Colonic mucosa (tissue), 4 donors: ENCODE measurements at regions not wholly inside any gene's neighbourhood (a gene's known extent, or its start where the extent isn't known, plus 50 kb on each side); places are given as distances from the start of the nearest gene placed in this dataset.

Source experiments
- DNase-seq: peaks from one replicate; pipeline ENCODE4 v3.0.0-alpha.2; 2020
- H3K27ac ChIP-seq: fragments of 200-600 bp; one replicate; pipeline ENCODE4 v1.8.0; 2021
- H3K27me3 ChIP-seq: fragments of 200-600 bp; one replicate; pipeline ENCODE4 v1.8.0; 2021
- H3K36me3 ChIP-seq: fragments of 200-600 bp; one replicate; pipeline ENCODE4 v1.8.0; 2021
- H3K4me1 ChIP-seq: fragments of 200-600 bp; one replicate; pipeline ENCODE4 v1.8.0; 2021; ENCODE audit warnings: mild to moderate bottlenecking
- H3K4me3 ChIP-seq: fragments of 200-600 bp; one replicate; pipeline ENCODE4 v1.8.0; 2021
- H3K9ac ChIP-seq, 2 donors: one replicate each; pipeline ENCODE4 v1.7.0; 2013; ENCODE audit warnings: control low read depth in 2 of 2, low read depth in 2 of 2, low read length in 2 of 2
- H3K9me3 ChIP-seq: fragments of 200-600 bp; one replicate; pipeline ENCODE4 v1.8.0; 2021
- CTCF ChIP-seq: fragments of 200-600 bp; IDR thresholded peaks from one replicate; pipeline ENCODE4 v1.8.0; 2022; ENCODE audit warnings: antibody characterized with exemption, mild to moderate bottlenecking
- intact Hi-C: fragments of 100-400 bp; cut with DNase I; formaldehyde crosslinking; loops from one replicate; pipeline ENCODE4 v1.14.1; 2022
- donor health status: healthy.
- donor health status: DM: no; HTN: no; CAD: no.
- donor health status: DM: no; HTN: no; CAD: no.

- no peak for TF ChIP-seq CTCF
- no peak for DNase-seq
- intact Hi-C loops = no loop called here
- Histone ChIP-seq H3K9me3 (no peaks in the 10 kb centered on the region), H3K4me3 (no peak overlapping the region), H3K9ac (peak overlapping the region in 1 of 2 donors; percentile 14), H3K36me3 (no peaks in the 10 kb centered on the region), H3K4me1 (no peaks in the 10 kb centered on the region), H3K27ac (no peak overlapping the region), H3K27me3 (no peaks in the 10 kb centered on the region)
Measured at GRCh38 chr3:132267391-132267993, 49.7 kb upstream of the ACP3 start.
